ENCODE measurements at regions not wholly inside any gene's neighbourhood (a gene's known extent, or its start where the extent isn't known, plus 50 kb on each side); places are given as distances from the start of the nearest gene placed in this dataset.

GRCh38 chr7:106770191-106770590 lies 94.9 kb upstream of the PIK3CG start:
- no peak for ATAC-seq
- no peaks in the 10 kb centered on the region for H3F3A ChIP-seq (replicated peaks; ENCODE audit: low read depth)
- H3K4me3 ChIP-seq, result no peak overlapping the region
- no peak for DNase-seq (ENCODE audit: low spot score)
- no peak overlapping the region for H3K4me2 ChIP-seq
- Mint-ChIP-seq H3K4me3 (no peak overlapping the region), H3K36me3 (ENCODE audit: low read depth) (no peaks in the 10 kb centered on the region), H3K4me1 (peaks cover 4% of the 10 kb centered on the region; the same call in 1 of the 3 replicates), H3K27ac (no peak overlapping the region), H3K9me3 (no peaks in the 10 kb centered on the region), H3K27me3 (ENCODE audit: insufficient read depth, low read depth, poor library complexity) (no peaks in the 10 kb centered on the region)
- no peaks in the 10 kb centered on the region for H3K27me3 ChIP-seq (ENCODE audit: insufficient read depth)
- no peaks in the 10 kb centered on the region for H3K36me3 ChIP-seq (ENCODE audit: insufficient read depth)
- H2AFZ ChIP-seq, result no peak overlapping the region
- H3K27ac ChIP-seq (ENCODE audit: low read depth), result no peak overlapping the region
- H3K4me1 ChIP-seq (ENCODE audit: insufficient read depth), result no peaks in the 10 kb centered on the region
- no peak for TF ChIP-seq NANOG (IDR thresholded peaks at IDR 0.05; ENCODE audit: borderline replicate concordance)
- no peak for TF ChIP-seq EZH2 (IDR thresholded peaks at IDR 0.05; ENCODE audit: low read depth, unreplicated experiment)
- TF ChIP-seq JUNB (IDR thresholded peaks at IDR 0.05; ENCODE audit: unreplicated experiment), result no peak
- TF ChIP-seq CTCF (conservative IDR thresholded peaks at IDR 0.05; ENCODE audit: low read depth in 2 of 2), result no peak
- no peak for TF ChIP-seq POLR2AphosphoS5 (IDR thresholded peaks at IDR 0.05; ENCODE audit: low read depth)
- no peak for TF ChIP-seq ZNF331 (CRISPR knock-in tag; IDR thresholded peaks at IDR 0.05; ENCODE audit: low read depth)
- TF ChIP-seq EZH2phosphoT487 (IDR thresholded peaks at IDR 0.05; ENCODE audit: unreplicated experiment), result no peak
- no peak for TF ChIP-seq CREB1 (CRISPR knock-in tag; IDR thresholded peaks at IDR 0.05; ENCODE audit: low read depth)
- no peak for TF ChIP-seq ZNF114 (CRISPR knock-in tag; IDR thresholded peaks at IDR 0.05)
- TF ChIP-seq ZNF462 (CRISPR knock-in tag; IDR thresholded peaks at IDR 0.05), result no peak
- TF ChIP-seq REST (IDR thresholded peaks at IDR 0.05; ENCODE audit: unreplicated experiment), result no peak
- no peak for TF ChIP-seq STAT1 (IDR thresholded peaks at IDR 0.05; ENCODE audit: unreplicated experiment)
- no peak for TF ChIP-seq ETS1 (IDR thresholded peaks at IDR 0.05)
- H3K79me2 ChIP-seq (replicated peaks; ENCODE audit: insufficient read depth), result no peaks in the 10 kb centered on the region
- no peaks in the 10 kb centered on the region for H4K20me1 ChIP-seq (replicated peaks; ENCODE audit: insufficient read depth)
- H3K9me2 ChIP-seq (ENCODE audit: insufficient read depth), result no peaks in the 10 kb centered on the region

Measured in GM23338 (cell line).